ENCODE measurements at regions not wholly inside any gene's neighbourhood (a gene's known extent, or its start where the extent isn't known, plus 50 kb on each side); places are given as distances from the start of the nearest gene placed in this dataset.

DNA sequence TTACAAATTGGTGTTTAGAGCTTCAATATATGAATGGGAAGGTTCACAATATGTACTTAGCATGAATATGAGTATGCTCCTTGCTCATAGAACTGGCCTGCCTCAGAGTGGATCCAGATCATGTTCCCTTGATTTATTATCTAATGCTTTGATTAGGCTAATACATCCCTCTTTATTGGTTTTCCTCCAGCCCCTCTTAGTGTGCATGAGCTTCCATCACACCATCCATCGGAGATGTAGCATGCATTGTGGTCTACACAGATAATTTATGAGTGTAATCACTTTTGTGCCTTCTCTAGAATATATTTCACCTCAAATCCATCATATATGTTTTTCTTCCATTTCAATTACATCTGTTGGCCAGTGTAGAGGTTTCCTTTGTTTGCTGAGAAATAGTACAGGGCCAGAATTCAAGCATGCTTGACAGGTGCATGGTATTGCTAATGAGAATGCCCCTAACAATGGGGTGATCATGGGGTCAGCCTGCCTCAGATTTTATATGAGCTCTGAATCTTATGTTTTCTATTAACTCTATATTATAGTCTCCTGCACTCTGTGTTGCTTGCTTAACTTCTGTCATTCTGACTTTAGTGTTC lies 786.4 kb upstream of the ARPP21 start:
- Histone ChIP-seq H3K36me3 (ENCODE audit: control insufficient read depth in 2 of 2, extremely low read depth in 1 of 2, insufficient read depth in 2 of 2, low read length in 2 of 2) (no peaks in the 10 kb centered on the region), H3K9ac (replicated peaks; ENCODE audit: extremely low read depth, insufficient read depth, low read length) (no peak overlapping the region), H2AFZ (ENCODE audit: low read depth, low read length) (no peak overlapping the region), H3K27me3 (ENCODE audit: control insufficient read depth in 2 of 2, insufficient read depth in 2 of 2, low read length in 2 of 2) (no peaks in the 10 kb centered on the region), H4K20me1 (replicated peaks; ENCODE audit: control insufficient read depth, extremely low read depth, insufficient read depth, low read length) (no peaks in the 10 kb centered on the region), H3K4me3 (replicated peaks in 1 of 3; ENCODE audit: insufficient read depth in 1 of 3, low read depth in 1 of 3, low read length in 3 of 3) (no peak overlapping the region), H3K9me3 (replicated peaks; ENCODE audit: control insufficient read depth, insufficient read depth, low read length) (no peaks in the 10 kb centered on the region), H3K79me2 (ENCODE audit: control insufficient read depth, insufficient read depth, low read length) (no peaks in the 10 kb centered on the region), H3K9me1 (replicated peaks; ENCODE audit: control insufficient read depth, extremely low read depth, insufficient read depth, low read length) (no peaks in the 10 kb centered on the region), H3K4me2 (ENCODE audit: insufficient read depth, low read length) (no peak overlapping the region), H3K4me1 (ENCODE audit: control insufficient read depth, extremely low read depth, insufficient read depth, low read length) (no peaks in the 10 kb centered on the region), H3K27ac (ENCODE audit: insufficient read depth, low read depth, low read length) (no peak overlapping the region)
- no peak for DNase-seq (ENCODE audit: low read depth, low spot score)
- dilution Hi-C loops (cut with MboI; ENCODE audit: extremely low pct_ligation_motif_present, low sequenced_read_pairs) (no loop called here), intact Hi-C loops (cut with micrococcal nuclease) (no loop called here)
- no peak for TF ChIP-seq EZH2 (IDR thresholded peaks at IDR 0.05; ENCODE audit: borderline replicate concordance, low read depth, low read length, severe bottlenecking)
- TF ChIP-seq POLR2AphosphoS5 (IDR thresholded peaks at IDR 0.05; ENCODE audit: insufficient read depth, low read depth, low read length): no peak
- no peak for TF ChIP-seq FOS (IDR thresholded peaks at IDR 0.05; ENCODE audit: borderline replicate concordance, insufficient read depth, low read length)
- no peak for TF ChIP-seq JUN (IDR thresholded peaks at IDR 0.05; ENCODE audit: borderline replicate concordance, insufficient read depth, insufficient read length, low read depth)
- TF ChIP-seq POLR2A (IDR thresholded peaks at IDR 0.05; ENCODE audit: low read depth, low read length): no peak
- no peak for TF ChIP-seq MYC (IDR thresholded peaks at IDR 0.05; ENCODE audit: low read depth, low read length)
- ChIA-PET CTCF (no interaction called here), POLR2A (no interaction called here)
- FAIRE-seq: no peak
- BruUV-seq (replicated peaks): no TSS peak

DNA sequence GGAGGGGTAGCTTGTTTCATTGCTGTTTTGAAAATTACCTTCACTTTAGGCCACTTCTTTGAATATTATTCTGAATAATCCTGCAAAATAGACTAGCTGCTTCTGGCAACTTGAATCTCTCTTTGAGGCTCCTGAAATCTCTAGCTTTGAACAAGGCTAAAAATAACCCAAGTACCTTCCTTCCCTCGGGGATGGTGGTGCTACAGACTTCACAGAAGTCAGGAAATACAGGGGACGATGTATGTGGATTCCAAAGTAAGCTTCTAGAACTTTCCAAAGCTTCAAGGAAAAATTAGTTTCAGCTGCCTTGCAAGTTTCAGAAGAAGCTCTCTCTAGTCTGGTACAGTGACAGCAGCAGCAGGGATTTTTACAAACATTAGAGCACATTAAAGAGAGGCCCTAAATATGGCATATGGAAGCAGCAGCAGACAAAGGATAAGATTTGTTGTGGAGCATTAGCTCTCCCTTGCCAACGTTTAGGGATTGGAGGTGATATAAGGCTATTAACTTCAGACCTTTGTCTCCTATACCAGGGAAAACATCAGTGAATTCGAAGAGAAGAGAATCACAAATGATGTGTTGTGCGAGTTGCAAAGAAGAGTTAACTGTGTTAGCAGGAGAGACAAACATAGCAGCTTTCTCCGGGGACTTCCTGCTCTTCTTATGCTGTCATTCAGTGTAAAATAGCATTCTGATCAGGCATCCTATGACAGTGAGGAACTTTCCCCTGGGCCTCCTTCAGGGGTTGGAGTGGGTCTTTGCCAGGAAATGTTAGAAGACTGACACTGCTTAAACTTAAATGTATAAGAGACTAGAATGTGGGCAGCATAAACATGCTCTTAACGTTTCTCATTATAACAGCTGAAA lies 783.0 kb upstream of the ARPP21 start:
- Histone ChIP-seq H2AFZ (ENCODE audit: low read depth, low read length) (no peak overlapping the region), H3K27me3 (ENCODE audit: control insufficient read depth in 2 of 2, insufficient read depth in 2 of 2, low read length in 2 of 2) (no peaks in the 10 kb centered on the region), H3K9ac (replicated peaks; ENCODE audit: extremely low read depth, insufficient read depth, low read length) (no peak overlapping the region), H4K20me1 (replicated peaks; ENCODE audit: control insufficient read depth, extremely low read depth, insufficient read depth, low read length) (no peaks in the 10 kb centered on the region), H3K9me3 (replicated peaks; ENCODE audit: control insufficient read depth, insufficient read depth, low read length) (no peaks in the 10 kb centered on the region), H3K4me1 (ENCODE audit: control insufficient read depth, extremely low read depth, insufficient read depth, low read length) (no peaks in the 10 kb centered on the region), H3K9me1 (replicated peaks; ENCODE audit: control insufficient read depth, extremely low read depth, insufficient read depth, low read length) (no peaks in the 10 kb centered on the region), H3K4me3 (replicated peaks in 1 of 3; ENCODE audit: insufficient read depth in 1 of 3, low read depth in 1 of 3, low read length in 3 of 3) (no peak overlapping the region), H3K27ac (ENCODE audit: insufficient read depth, low read depth, low read length) (no peak overlapping the region), H3K36me3 (ENCODE audit: control insufficient read depth in 2 of 2, extremely low read depth in 1 of 2, insufficient read depth in 2 of 2, low read length in 2 of 2) (no peaks in the 10 kb centered on the region), H3K4me2 (ENCODE audit: insufficient read depth, low read length) (no peak overlapping the region), H3K79me2 (ENCODE audit: control insufficient read depth, insufficient read depth, low read length) (no peaks in the 10 kb centered on the region)
- FAIRE-seq (no peak), DNase-seq (ENCODE audit: low read depth, low spot score) (no peak)
- CTCF ChIA-PET: no interaction called here
- dilution Hi-C loops (cut with MboI; ENCODE audit: extremely low pct_ligation_motif_present, low sequenced_read_pairs) (no loop called here), intact Hi-C loops (cut with micrococcal nuclease) (no loop called here)
- no TSS peak for BruUV-seq (replicated peaks)
- POLR2A ChIA-PET: no interaction called here
- TF ChIP-seq, protein P1, sequence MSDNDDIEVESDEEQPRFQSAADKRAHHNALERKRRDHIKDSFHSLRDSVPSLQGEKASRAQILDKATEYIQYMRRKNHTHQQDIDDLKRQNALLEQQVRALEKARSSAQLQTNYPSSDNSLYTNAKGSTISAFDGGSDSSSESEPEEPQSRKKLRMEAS (IDR thresholded peaks at IDR 0.05; ENCODE audit: insufficient read depth, insufficient read length): no peak
- TF ChIP-seq GATA2 (IDR thresholded peaks at IDR 0.05; ENCODE audit: insufficient read depth, insufficient read length, low read depth, low read length): no peak
- TF ChIP-seq JUN (IDR thresholded peaks at IDR 0.05; ENCODE audit: borderline replicate concordance, insufficient read depth, insufficient read length, low read depth): no peak
- no peak for TF ChIP-seq POLR2A (IDR thresholded peaks at IDR 0.05; ENCODE audit: low read depth, low read length)
- no peak for TF ChIP-seq POLR2AphosphoS5 (IDR thresholded peaks at IDR 0.05; ENCODE audit: insufficient read depth, low read depth, low read length)
- TF ChIP-seq MYC (IDR thresholded peaks at IDR 0.05; ENCODE audit: low read depth, low read length): no peak
- TF ChIP-seq EZH2 (IDR thresholded peaks at IDR 0.05; ENCODE audit: borderline replicate concordance, low read depth, low read length, severe bottlenecking): no peak
- TF ChIP-seq, protein P2, sequence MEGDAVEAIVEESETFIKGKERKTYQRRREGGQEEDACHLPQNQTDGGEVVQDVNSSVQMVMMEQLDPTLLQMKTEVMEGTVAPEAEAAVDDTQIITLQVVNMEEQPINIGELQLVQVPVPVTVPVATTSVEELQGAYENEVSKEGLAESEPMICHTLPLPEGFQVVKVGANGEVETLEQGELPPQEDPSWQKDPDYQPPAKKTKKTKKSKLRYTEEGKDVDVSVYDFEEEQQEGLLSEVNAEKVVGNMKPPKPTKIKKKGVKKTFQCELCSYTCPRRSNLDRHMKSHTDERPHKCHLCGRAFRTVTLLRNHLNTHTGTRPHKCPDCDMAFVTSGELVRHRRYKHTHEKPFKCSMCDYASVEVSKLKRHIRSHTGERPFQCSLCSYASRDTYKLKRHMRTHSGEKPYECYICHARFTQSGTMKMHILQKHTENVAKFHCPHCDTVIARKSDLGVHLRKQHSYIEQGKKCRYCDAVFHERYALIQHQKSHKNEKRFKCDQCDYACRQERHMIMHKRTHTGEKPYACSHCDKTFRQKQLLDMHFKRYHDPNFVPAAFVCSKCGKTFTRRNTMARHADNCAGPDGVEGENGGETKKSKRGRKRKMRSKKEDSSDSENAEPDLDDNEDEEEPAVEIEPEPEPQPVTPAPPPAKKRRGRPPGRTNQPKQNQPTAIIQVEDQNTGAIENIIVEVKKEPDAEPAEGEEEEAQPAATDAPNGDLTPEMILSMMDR (IDR thresholded peaks at IDR 0.05; ENCODE audit: extremely low read depth in 1 of 2, insufficient read depth in 1 of 2, low read depth in 1 of 2, low read length in 2 of 2): no peak

Data from endothelial cell of umbilical vein (primary cell).